Caco-2 (cell line): ENCODE measurements at regions not wholly inside any gene's neighbourhood (a gene's known extent, or its start where the extent isn't known, plus 50 kb on each side); places are given as distances from the start of the nearest gene placed in this dataset.

Experiments
- BruUV-seq: library from RNA; stranded (reverse); fragments of 400-500 nt; replicated peaks from 2 replicates; lab custom pipeline; 2021; lab: Mats Ljungman, UMichigan
- CTCF ChIA-PET: fragments of 300-600 bp; sonication (Branson Sonifier 250); formaldehyde crosslinking; loops from one replicate; lab custom pipeline; 2022; ENCODE audit warnings: antibody characterized with exemption; lab: Charles Lee
- POLR2A ChIA-PET: fragments of 300-600 bp; sonication (Branson Sonifier 250); formaldehyde crosslinking; loops from one replicate; lab custom pipeline; 2022; ENCODE audit warnings: antibody characterized with exemption; lab: Charles Lee
- DNase-seq, 2 experiments: peaks; one replicate each; pipeline versions ENCODE4 v3.0.0 to v3.0.0-alpha.2; 2020 to 2022
- H3K27me3 ChIP-seq: replicated peaks from 2 replicates; pipeline ENCODE4 v1.6.0; 2011; ENCODE audit warnings: low read length; ENCODE audit not compliant: control insufficient read depth, insufficient read depth
- H3K36me3 ChIP-seq: 2 replicates; pipeline ENCODE4 v1.5.1; 2011; ENCODE audit warnings: low read length; ENCODE audit not compliant: control insufficient read depth, insufficient read depth
- H3K4me1 ChIP-seq: fragments of 250-450 bp; sonication (Bioruptor Pico); 2 replicates; pipeline ENCODE4 v1.5.1; 2020; ENCODE audit warnings: mild to moderate bottlenecking
- H3K4me3 ChIP-seq: 2 replicates; pipeline ENCODE4 v1.5.1; 2011; ENCODE audit warnings: low read depth, mild to moderate bottlenecking, control low read depth, low read length
- H3K9me3 ChIP-seq: fragments of 250-450 bp; sonication (Bioruptor Pico); 2 replicates; pipeline ENCODE4 v1.5.1; 2020; ENCODE audit warnings: mild to moderate bottlenecking, moderate library complexity
- H3K27ac Mint-ChIP-seq: one replicate; pipeline ENCODE4 v1.8.0; 2022; ENCODE audit warnings: mixed read lengths; ENCODE audit not compliant: unreplicated experiment
- H3K27me3 Mint-ChIP-seq: one replicate; pipeline ENCODE4 v1.8.0; 2022; ENCODE audit warnings: mixed read lengths; ENCODE audit not compliant: insufficient read depth, unreplicated experiment
- H3K36me3 Mint-ChIP-seq: one replicate; pipeline ENCODE4 v1.8.0; 2022; ENCODE audit warnings: mild to moderate bottlenecking, mixed read lengths; ENCODE audit not compliant: insufficient read depth, unreplicated experiment
- H3K4me1 Mint-ChIP-seq: one replicate; pipeline ENCODE4 v1.8.0; 2022; ENCODE audit warnings: low read depth, mixed read lengths; ENCODE audit not compliant: unreplicated experiment
- H3K4me3 Mint-ChIP-seq: one replicate; pipeline ENCODE4 v1.8.0; 2022; ENCODE audit warnings: mild to moderate bottlenecking, moderate library complexity, mixed read lengths; ENCODE audit not compliant: unreplicated experiment
- H3K9me3 Mint-ChIP-seq: one replicate; pipeline ENCODE4 v1.8.0; 2022; ENCODE audit warnings: mixed read lengths; ENCODE audit not compliant: unreplicated experiment
- CTCF ChIP-seq, 2 experiments: fragments of 200-600 bp in 1 of 2; IDR thresholded peaks; 1 replicate in 1 of 2; 2 replicates in 1 of 2; pipeline versions ENCODE4 v1.5.1 to v1.8.0; 2011 to 2022; ENCODE audit warnings: antibody characterized with exemption in 1 of 2, control low read depth in 1 of 2, inconsistent platforms in 1 of 2, low read depth in 1 of 2, low read length in 1 of 2, mild to moderate bottlenecking in 1 of 2, moderate library complexity in 1 of 2; ENCODE audit not compliant: insufficient read depth in 1 of 2, severe bottlenecking in 1 of 2, unreplicated experiment in 1 of 2
- intact Hi-C: fragments of 100-400 bp; cut with micrococcal nuclease; formaldehyde crosslinking; loops from one replicate; pipeline ENCODE4 v1.10.0; 2022; ENCODE audit not compliant: unreplicated experiment

GRCh38 chr2:82599021-82599420 is 1860.1 kb downstream of the SUCLG1 start:
- no peaks in the 10 kb centered on the region for H3K4me1 ChIP-seq
- no peak overlapping the region for H3K4me3 ChIP-seq
- H3K27me3 Mint-ChIP-seq: no peaks in the 10 kb centered on the region
- intact Hi-C loops: no loop called here
- no peaks in the 10 kb centered on the region for H3K4me1 Mint-ChIP-seq
- DNase-seq: no peak
- ChIA-PET POLR2A (no interaction called here), CTCF (no interaction called here)
- H3K36me3 ChIP-seq: no peaks in the 10 kb centered on the region
- no peak overlapping the region for H3K27ac Mint-ChIP-seq
- no peaks in the 10 kb centered on the region for H3K9me3 Mint-ChIP-seq
- no peaks in the 10 kb centered on the region for H3K9me3 ChIP-seq
- no peaks in the 10 kb centered on the region for H3K27me3 ChIP-seq
- TF ChIP-seq CTCF (IDR thresholded peaks at IDR 0.05; ENCODE audit: insufficient read depth in 1 of 2, low read depth in 1 of 2, low read length in 1 of 2, severe bottlenecking in 1 of 2, unreplicated experiment in 1 of 2): no peak
- BruUV-seq: no TSS peak
- no peak overlapping the region for H3K4me3 Mint-ChIP-seq
- no peaks in the 10 kb centered on the region for H3K36me3 Mint-ChIP-seq

GRCh38 chr2:82596581-82596980 is 1862.5 kb downstream of the SUCLG1 start:
- DNase-seq: no peak
- intact Hi-C loops: no loop called here
- Histone ChIP-seq H3K36me3 (no peaks in the 10 kb centered on the region), H3K9me3 (no peaks in the 10 kb centered on the region), H3K27me3 (no peaks in the 10 kb centered on the region), H3K4me1 (no peaks in the 10 kb centered on the region), H3K4me3 (no peak overlapping the region)
- BruUV-seq: no TSS peak
- Mint-ChIP-seq H3K36me3 (no peaks in the 10 kb centered on the region), H3K27ac (no peak overlapping the region), H3K9me3 (no peaks in the 10 kb centered on the region), H3K4me1 (no peaks in the 10 kb centered on the region), H3K4me3 (no peak overlapping the region), H3K27me3 (no peaks in the 10 kb centered on the region)
- TF ChIP-seq CTCF (IDR thresholded peaks at IDR 0.05; ENCODE audit: insufficient read depth in 1 of 2, low read depth in 1 of 2, low read length in 1 of 2, severe bottlenecking in 1 of 2, unreplicated experiment in 1 of 2): no peak
- CTCF ChIA-PET: no interaction called here
- POLR2A ChIA-PET: no interaction called here

GRCh38 chr2:82591718-82592117 is 1867.4 kb downstream of the SUCLG1 start:
- BruUV-seq: no TSS peak
- H3K4me1 Mint-ChIP-seq: no peaks in the 10 kb centered on the region
- no peak overlapping the region for H3K4me3 Mint-ChIP-seq
- ChIA-PET CTCF (no interaction called here), POLR2A (no interaction called here)
- H3K36me3 Mint-ChIP-seq: no peaks in the 10 kb centered on the region
- no peaks in the 10 kb centered on the region for H3K9me3 Mint-ChIP-seq
- Histone ChIP-seq H3K36me3 (no peaks in the 10 kb centered on the region), H3K4me3 (no peak overlapping the region), H3K27me3 (no peaks in the 10 kb centered on the region), H3K9me3 (no peaks in the 10 kb centered on the region), H3K4me1 (no peaks in the 10 kb centered on the region)
- intact Hi-C loops: no loop called here
- no peak for TF ChIP-seq CTCF (IDR thresholded peaks at IDR 0.05; ENCODE audit: insufficient read depth in 1 of 2, low read depth in 1 of 2, low read length in 1 of 2, severe bottlenecking in 1 of 2, unreplicated experiment in 1 of 2)
- H3K27ac Mint-ChIP-seq: no peak overlapping the region
- no peak for DNase-seq
- no peaks in the 10 kb centered on the region for H3K27me3 Mint-ChIP-seq
